SH-SY5Y (cell line): ENCODE measurements at regions not wholly inside any gene's neighbourhood (a gene's known extent, or its start where the extent isn't known, plus 50 kb on each side); places are given as distances from the start of the nearest gene placed in this dataset.

ENCODE experiments used
- GATA2 ChIP-seq: IDR thresholded peaks from 2 replicates; pipeline ENCODE4 v1.6.1; 2011; ENCODE audit warnings: mild to moderate bottlenecking, low read depth, low read length
- GATA3 ChIP-seq: IDR thresholded peaks from 2 replicates; pipeline ENCODE4 v1.6.1; 2011; ENCODE audit warnings: low read depth, mild to moderate bottlenecking, low read length, moderate library complexity

- no peak for TF ChIP-seq GATA3
- no peak for TF ChIP-seq GATA2
Measured at GRCh38 chr6:44731485-44732095, 344.1 kb downstream of the CDC5L start.

- TF ChIP-seq GATA3, result no peak
Measured at GRCh38 chr6:44732243-44732642, 344.7 kb downstream of the CDC5L start.

GRCh38 chr6:44733126-44733525 lies 345.6 kb downstream of the CDC5L start:
- no peak for TF ChIP-seq GATA2
- TF ChIP-seq GATA3, result no peak

- no peak for TF ChIP-seq GATA2
- TF ChIP-seq GATA3, result no peak
Measured at GRCh38 chr6:44733868-44734267, 346.4 kb downstream of the CDC5L start.

- no peak for TF ChIP-seq GATA2
- no peak for TF ChIP-seq GATA3
Measured at GRCh38 chr6:44734886-44735629, 347.6 kb downstream of the CDC5L start.

GRCh38 chr6:44735630-44735963 lies 348.1 kb downstream of the CDC5L start:
- TF ChIP-seq GATA2 (no peak), GATA3 (no peak)

- TF ChIP-seq GATA2 (no peak), GATA3 (no peak)
Measured at GRCh38 chr6:44737341-44737740, 349.8 kb downstream of the CDC5L start.

GRCh38 chr6:44737829-44738528 lies 350.5 kb downstream of the CDC5L start:
- TF ChIP-seq GATA2 (no peak), GATA3 (no peak)

- no peak for TF ChIP-seq GATA3
- no peak for TF ChIP-seq GATA2
Measured at GRCh38 chr6:44738601-44739146, 351.2 kb downstream of the CDC5L start.

- TF ChIP-seq GATA3 (no peak), GATA2 (no peak)
Measured at GRCh38 chr6:44739181-44739580, 351.7 kb downstream of the CDC5L start.

- TF ChIP-seq GATA3 (no peak), GATA2 (no peak)
Measured at GRCh38 chr6:44740566-44741120, 353.1 kb downstream of the CDC5L start.

GRCh38 chr6:44742201-44742600 lies 354.7 kb downstream of the CDC5L start:
- TF ChIP-seq GATA3 (no peak), GATA2 (no peak)

- TF ChIP-seq GATA3, result no peak
- TF ChIP-seq GATA2, result no peak
Measured at GRCh38 chr6:44742828-44743372, 355.4 kb downstream of the CDC5L start.

GRCh38 chr6:44761046-44761445 lies 373.5 kb downstream of the CDC5L start:
- no peak for TF ChIP-seq GATA3
- TF ChIP-seq GATA2, result no peak
